ENCODE measurements at regions not wholly inside any gene's neighbourhood (a gene's known extent, or its start where the extent isn't known, plus 50 kb on each side); places are given as distances from the start of the nearest gene placed in this dataset.
"Not testable (repeated sequence)": the region's sequence is repeated elsewhere in the genome, so short reads cannot be mapped to it uniquely, and the experiment has no call there.

DNA sequence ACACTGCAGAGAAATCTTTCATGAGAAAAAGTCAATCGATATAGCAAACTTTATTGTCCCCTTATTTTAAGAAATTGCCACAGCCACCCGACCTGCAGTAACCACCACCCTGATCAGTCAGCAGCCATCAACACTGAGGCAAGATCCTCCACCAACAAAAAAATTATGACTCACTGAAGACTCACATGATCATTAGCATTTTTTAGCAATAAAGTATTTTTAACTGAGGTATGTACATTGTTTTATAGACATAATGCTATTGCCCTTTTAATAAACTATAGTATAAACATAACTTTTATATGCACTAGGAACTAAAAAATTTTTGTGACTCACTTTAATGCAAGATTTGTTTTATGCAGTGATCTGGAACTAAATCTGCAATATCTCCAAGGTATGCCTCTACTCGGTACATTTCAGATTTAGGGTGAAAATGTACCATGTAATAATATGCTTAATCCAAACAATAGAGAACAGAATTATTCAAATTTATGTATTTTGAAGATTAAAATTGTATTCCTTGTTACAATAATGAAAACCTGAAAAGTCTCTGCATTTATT lies 79.2 kb upstream of the CEP126 start:
- intact Hi-C loops (cut with DNase I) = no loop called here
- no peaks in the 10 kb centered on the region for H3K36me3 ChIP-seq (replicated peaks in 1 of 2; ENCODE audit: insufficient read depth in 1 of 2, low read depth in 2 of 2)
- no peak for DNase-seq
- no peaks in the 10 kb centered on the region for H3K9me3 ChIP-seq
- H3K4me3 ChIP-seq = no peak overlapping the region
- 52 to 57% methylated on average over 3 of the region's 3 CpGs for WGBS, 2 donors
- ATAC-seq = no peak
- no peak for TF ChIP-seq CTCF (IDR thresholded peaks at IDR 0.05)
- no peak for TF ChIP-seq POLR2A (IDR thresholded peaks at IDR 0.05)
- no peaks in the 10 kb centered on the region for H3K27me3 ChIP-seq
- no peak overlapping the region for H3K27ac ChIP-seq
- H3K4me1 ChIP-seq = no peaks in the 10 kb centered on the region

GRCh38 chr11:101830475-101830874 lies 84.3 kb upstream of the CEP126 start:
- not testable (repeated sequence) for H3K27ac ChIP-seq, ATAC-seq

DNA sequence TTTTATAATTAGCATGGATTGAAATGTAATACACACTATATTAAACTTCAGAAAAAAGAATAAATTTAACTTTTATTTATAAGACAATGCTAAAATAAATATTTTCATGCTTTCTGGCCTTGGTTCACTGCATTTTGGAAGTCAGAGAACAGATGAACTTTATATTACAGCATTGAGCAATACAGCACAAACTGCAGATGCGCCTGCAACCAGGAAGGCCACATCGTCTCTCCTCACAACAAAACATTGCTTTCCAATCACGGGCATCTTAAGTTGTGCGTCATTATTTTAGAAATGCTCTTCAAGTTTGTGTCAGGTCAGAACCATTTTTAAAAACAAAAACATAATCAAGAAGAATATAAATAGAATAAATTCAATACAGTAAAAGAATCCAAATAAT lies 89.3 kb upstream of the CEP126 start:
- Histone ChIP-seq H3K4me1 (no peaks in the 10 kb centered on the region), H3K4me3 (no peak overlapping the region), H3K27me3 (no peaks in the 10 kb centered on the region), H3K27ac (no peak overlapping the region), H3K36me3 (replicated peaks in 1 of 2; ENCODE audit: insufficient read depth in 1 of 2, low read depth in 2 of 2) (no peaks in the 10 kb centered on the region), H3K9me3 (no peaks in the 10 kb centered on the region)
- ATAC-seq (no peak), DNase-seq (no peak)
- 66 to 67% methylated on average over 4 of the region's 4 CpGs for WGBS, 2 donors
- TF ChIP-seq POLR2A (IDR thresholded peaks at IDR 0.05) (no peak), CTCF (IDR thresholded peaks at IDR 0.05) (no peak)
- intact Hi-C loops (cut with DNase I) = no loop called here

More at GRCh38 chr11:101830475-101830874, 84.3 kb upstream of the CEP126 start:
- 54 to 57% methylated on average over 1 of the region's 1 CpG for WGBS, 2 donors
- H3K4me3 ChIP-seq; H3K27me3 ChIP-seq; intact Hi-C loops (cut with DNase I); DNase-seq; H3K9me3 ChIP-seq; H3K36me3 ChIP-seq (replicated peaks in 1 of 2; ENCODE audit: insufficient read depth in 1 of 2, low read depth in 2 of 2); H3K4me1 ChIP-seq: not testable (repeated sequence)

DNA sequence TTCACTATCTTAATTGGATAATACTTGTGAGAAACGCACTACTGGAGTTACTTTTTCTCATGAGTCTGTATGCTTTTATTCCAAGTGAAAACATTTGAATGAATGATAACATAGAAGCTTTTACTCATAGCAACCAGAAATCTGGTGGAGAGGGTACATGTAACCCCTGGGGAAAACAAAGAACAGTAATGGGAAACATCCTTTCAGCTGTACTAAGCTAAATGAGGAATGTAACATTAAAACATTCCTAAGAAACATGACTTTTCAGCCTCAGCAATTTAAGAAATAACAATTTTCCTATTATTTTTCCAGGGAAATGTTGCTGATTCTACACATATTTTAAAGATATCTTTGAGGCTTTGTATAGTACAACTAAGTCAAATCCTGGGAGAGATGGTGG lies 97.2 kb upstream of the CEP126 start:
- intact Hi-C loops (cut with DNase I) = no loop called here
- ATAC-seq = no peak
- 31 to 45% methylated on average over 1 of the region's 1 CpG for WGBS, 2 donors
- Histone ChIP-seq H3K9me3 (no peaks in the 10 kb centered on the region), H3K4me3 (no peak overlapping the region), H3K36me3 (replicated peaks in 1 of 2; ENCODE audit: insufficient read depth in 1 of 2, low read depth in 2 of 2) (no peaks in the 10 kb centered on the region), H3K27me3 (no peaks in the 10 kb centered on the region), H3K27ac (no peak overlapping the region), H3K4me1 (no peaks in the 10 kb centered on the region)
- no peak for DNase-seq
- TF ChIP-seq POLR2A (IDR thresholded peaks at IDR 0.05) (no peak), CTCF (IDR thresholded peaks at IDR 0.05) (no peak)

DNA sequence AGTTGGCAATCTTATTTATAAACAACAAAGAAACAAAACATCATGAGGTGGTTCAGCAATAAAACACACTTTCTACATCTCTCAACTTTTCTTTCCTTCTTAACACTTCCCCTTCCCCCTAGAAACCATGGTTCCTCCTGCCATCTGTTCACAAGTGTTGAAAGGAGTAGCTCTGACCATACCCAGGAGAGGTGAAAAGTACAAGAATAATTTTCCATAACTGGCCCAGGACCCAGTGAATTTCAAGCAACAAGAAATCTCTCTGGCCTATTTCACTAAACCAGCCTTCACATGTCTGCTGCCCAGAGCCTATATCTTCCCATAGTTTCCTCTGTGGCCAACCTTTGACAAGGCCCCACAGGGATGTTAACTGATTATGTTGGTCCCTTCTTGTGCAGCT lies 98.2 kb upstream of the CEP126 start:
- H3K9me3 ChIP-seq = no peaks in the 10 kb centered on the region
- H3K36me3 ChIP-seq (replicated peaks in 1 of 2; ENCODE audit: insufficient read depth in 1 of 2, low read depth in 2 of 2) = no peaks in the 10 kb centered on the region
- no peak for ATAC-seq
- no peak overlapping the region for H3K27ac ChIP-seq
- TF ChIP-seq CTCF (IDR thresholded peaks at IDR 0.05) (no peak), POLR2A (IDR thresholded peaks at IDR 0.05) (no peak)
- no peak for DNase-seq
- intact Hi-C loops (cut with DNase I) = no loop called here
- no peaks in the 10 kb centered on the region for H3K27me3 ChIP-seq
- H3K4me3 ChIP-seq = no peak overlapping the region
- no peaks in the 10 kb centered on the region for H3K4me1 ChIP-seq

Measured in body of pancreas (tissue), 4 donors.